GM13976 (cell line): ENCODE measurements at regions not wholly inside any gene's neighbourhood (a gene's known extent, or its start where the extent isn't known, plus 50 kb on each side); places are given as distances from the start of the nearest gene placed in this dataset.

Experiments
- DNase-seq: peaks from one replicate; pipeline ENCODE4 v3.0.0; 2012; ENCODE audit warnings: low spot score
- in situ Hi-C: fragments of 300-500 bp; cut with MboI; formaldehyde crosslinking; loops from one replicate; pipeline ENCODE4 v1.12.0; 2022; ENCODE audit warnings: low sequenced_read_pairs, mixed read lengths, inconsistent platforms; ENCODE audit not compliant: unreplicated experiment
- TF ChIP-seq, protein P1 (sequence below): IDR thresholded peaks from 2 replicates; pipeline ENCODE4 v1.5.1; 2012; ENCODE audit warnings: borderline replicate concordance, mild to moderate bottlenecking; ENCODE audit not compliant: insufficient read depth; ENCODE audit errors: extremely low read depth, missing control alignments, control extremely low read depth

DNA sequence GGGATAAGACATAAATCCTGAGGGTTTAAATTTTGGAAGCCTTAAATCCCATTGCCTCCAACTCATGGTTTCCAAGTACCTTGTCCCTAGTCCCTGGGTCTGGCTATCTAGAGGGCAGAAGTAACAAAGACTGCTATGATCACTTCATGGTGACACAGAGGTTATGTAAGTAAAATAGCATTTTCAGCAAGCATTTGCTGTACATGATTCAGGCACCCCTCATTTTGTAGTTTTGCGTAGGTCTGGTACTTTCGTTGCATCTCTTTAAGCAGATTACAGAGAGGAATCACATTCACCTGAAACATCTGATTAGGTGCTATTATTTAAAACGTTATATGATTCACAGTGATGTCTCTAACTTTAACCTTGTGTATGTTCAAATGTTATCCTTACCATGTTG is 480.1 kb downstream of the XIRP2 start:
- TF ChIP-seq, protein P1, sequence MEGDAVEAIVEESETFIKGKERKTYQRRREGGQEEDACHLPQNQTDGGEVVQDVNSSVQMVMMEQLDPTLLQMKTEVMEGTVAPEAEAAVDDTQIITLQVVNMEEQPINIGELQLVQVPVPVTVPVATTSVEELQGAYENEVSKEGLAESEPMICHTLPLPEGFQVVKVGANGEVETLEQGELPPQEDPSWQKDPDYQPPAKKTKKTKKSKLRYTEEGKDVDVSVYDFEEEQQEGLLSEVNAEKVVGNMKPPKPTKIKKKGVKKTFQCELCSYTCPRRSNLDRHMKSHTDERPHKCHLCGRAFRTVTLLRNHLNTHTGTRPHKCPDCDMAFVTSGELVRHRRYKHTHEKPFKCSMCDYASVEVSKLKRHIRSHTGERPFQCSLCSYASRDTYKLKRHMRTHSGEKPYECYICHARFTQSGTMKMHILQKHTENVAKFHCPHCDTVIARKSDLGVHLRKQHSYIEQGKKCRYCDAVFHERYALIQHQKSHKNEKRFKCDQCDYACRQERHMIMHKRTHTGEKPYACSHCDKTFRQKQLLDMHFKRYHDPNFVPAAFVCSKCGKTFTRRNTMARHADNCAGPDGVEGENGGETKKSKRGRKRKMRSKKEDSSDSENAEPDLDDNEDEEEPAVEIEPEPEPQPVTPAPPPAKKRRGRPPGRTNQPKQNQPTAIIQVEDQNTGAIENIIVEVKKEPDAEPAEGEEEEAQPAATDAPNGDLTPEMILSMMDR: no peak
- DNase-seq: no peak
- in situ Hi-C loops: no loop called here

DNA sequence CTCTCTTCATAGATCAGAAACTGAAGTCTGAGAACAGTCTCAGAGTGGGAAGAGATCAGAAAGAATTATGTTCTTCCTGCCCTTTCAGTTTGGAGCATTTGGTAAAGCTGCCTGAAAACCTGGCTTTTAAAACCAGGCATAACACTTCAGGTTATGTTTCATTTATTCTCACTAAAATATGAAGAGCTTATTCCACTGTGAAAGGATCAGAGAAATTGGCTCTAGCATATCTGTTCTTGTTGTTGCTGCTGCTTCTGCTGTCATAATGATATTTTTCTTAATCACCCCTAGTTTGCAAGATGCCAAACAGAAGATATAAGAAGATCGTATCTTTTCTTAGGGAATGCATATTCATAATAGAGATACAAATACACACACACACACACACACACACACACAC is 476.9 kb downstream of the XIRP2 start:
- in situ Hi-C loops: no loop called here

DNA sequence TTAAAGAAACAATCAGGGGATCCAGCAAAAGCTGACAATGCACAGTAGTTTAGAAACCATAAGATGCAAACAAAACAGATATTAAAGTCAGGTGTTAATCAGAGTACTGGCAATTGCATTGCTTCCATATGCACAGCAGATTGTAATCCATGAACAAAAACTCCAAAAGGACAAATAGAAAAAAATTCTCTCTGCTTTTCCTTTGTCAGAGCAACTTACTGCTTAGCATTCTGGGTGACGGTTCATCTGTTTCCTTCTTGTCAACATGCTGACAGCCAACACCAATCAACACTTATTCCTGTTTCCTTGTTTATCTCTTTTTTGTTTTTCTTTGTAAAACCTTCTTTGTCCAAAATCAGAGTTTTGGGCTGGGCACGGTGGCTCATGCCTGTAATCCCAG is 473.1 kb downstream of the XIRP2 start:
- TF ChIP-seq, protein P1: no peak
- no peak for DNase-seq
- in situ Hi-C loops: no loop called here

More for the DNA sequence above, 476.9 kb downstream of the XIRP2 start:
- TF ChIP-seq, protein P1: no peak
- no peak for DNase-seq

DNA sequence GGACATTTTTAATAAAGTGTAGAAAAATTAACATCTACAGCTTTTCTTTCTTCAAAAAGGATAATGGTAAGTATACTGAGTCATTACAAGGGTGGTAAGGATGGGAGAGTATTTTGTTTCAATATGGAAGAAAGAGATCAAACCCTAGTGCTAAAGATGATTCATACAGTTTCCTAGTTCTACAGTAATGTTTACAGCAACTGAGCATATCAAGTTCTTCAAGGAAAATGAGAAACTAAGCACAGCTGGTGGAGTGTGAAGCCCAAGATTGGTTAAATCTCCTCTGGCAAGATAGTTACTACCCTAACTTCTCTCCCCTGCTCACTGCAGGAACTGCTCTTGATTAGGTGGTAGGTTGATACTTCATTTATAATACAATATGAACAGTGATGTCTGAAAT is 467.5 kb downstream of the XIRP2 start:
- in situ Hi-C loops: no loop called here
- no peak for DNase-seq
- TF ChIP-seq, protein P1: no peak

DNA sequence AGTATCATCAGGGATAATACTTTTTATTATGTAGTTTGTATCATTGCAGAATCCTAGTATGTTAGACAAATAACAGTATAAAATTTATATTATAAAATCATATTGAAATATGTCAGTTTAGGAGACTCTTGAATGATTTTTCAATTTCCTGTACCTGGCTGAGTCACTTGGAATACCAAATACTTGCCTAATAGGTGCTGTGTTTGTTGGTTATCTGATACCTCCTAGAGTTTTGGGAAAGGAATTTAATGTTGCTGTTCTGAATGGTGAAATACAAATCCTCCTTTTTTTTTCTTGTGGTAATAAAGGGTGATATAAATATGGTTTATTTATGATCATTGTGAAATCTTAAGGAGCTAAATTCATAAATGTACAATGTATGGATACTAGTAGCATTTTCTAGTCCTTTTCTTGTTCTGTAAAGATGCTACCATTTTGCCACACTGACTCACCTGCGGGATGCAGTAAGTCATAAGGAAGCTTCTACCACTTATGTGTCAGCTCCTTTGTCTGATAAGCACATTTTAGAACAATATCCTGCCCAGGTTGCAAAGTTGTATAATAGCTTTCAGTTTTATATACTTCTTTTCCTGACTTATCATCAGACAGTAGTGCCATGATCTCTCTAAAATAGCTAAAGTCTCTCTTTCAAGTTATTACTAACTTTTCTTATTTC is 465.5 kb downstream of the XIRP2 start:
- in situ Hi-C loops: no loop called here
- DNase-seq: no peak
- TF ChIP-seq, protein P1: no peak

DNA sequence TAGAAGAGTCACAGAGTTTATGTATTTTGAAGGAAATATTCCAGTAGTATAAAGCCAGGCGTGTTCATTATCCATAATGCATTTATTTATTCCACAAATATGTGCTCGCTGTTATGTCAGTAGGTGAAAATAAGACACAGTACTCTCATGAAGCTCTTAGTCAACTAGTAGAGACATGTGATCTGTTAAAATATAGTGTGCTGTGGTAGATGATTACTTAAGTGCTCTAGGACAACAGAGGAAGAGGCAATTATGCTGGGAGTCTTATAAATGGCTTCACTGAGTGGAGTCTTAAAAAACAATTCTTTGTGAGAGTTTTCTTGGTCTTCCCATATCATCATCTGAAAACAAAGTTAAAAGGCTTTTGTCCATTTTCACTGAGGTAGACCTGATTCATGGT is 457.3 kb downstream of the XIRP2 start:
- in situ Hi-C loops: no loop called here

DNA sequence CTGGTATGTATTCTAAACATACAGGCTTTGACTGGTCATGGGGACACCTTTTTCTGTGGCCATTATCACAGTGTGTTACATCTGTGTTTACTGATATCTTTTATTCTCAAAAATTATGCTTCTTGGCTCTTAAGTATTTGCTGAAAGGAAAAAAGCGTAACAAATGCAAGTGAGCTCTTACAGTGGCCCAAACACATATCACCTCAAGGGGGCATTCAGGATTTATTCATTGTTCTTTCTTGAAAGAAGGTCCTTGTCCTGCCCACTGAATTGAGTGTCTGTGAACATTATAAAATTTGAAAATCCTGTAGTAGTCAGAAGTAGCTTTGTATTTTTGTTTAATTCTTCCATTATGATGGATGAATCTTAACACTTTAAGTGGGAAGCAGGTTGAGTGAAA is 454.5 kb downstream of the XIRP2 start:
- in situ Hi-C loops: no loop called here
- DNase-seq: no peak
- TF ChIP-seq, protein P1: no peak

More for the DNA sequence above, 457.3 kb downstream of the XIRP2 start:
- no peak for DNase-seq
- TF ChIP-seq, protein P1: no peak
